BE2C (cell line): ENCODE measurements at regions not wholly inside any gene's neighbourhood (a gene's known extent, or its start where the extent isn't known, plus 50 kb on each side); places are given as distances from the start of the nearest gene placed in this dataset.
A peak's percentile ranks its signal among the peaks of the same experiment; 100 is the strongest.

Experiments used
- DNase-seq: peaks from one replicate; pipeline ENCODE4 v3.0.0-alpha.2; 2020
- H3K27me3 ChIP-seq: fragments of 250-450 bp; sonication (Bioruptor Pico); 2 replicates; pipeline ENCODE4 v1.5.1; 2020; ENCODE audit warnings: mild to moderate bottlenecking
- H3K36me3 ChIP-seq: fragments of 250-450 bp; sonication (Bioruptor Pico); 2 replicates; pipeline ENCODE4 v1.5.1; 2020; ENCODE audit warnings: mild to moderate bottlenecking
- H3K4me1 ChIP-seq: fragments of 250-450 bp; sonication (Bioruptor Pico); 2 replicates; pipeline ENCODE4 v1.5.1; 2020
- H3K4me3 ChIP-seq: 2 replicates; pipeline ENCODE4 v1.5.1; 2011; ENCODE audit warnings: low read depth, low read length
- H3K9me3 ChIP-seq: fragments of 250-450 bp; sonication (Bioruptor Pico); 2 replicates; pipeline ENCODE4 v1.5.1; 2020
- CTCF ChIP-seq: IDR thresholded peaks from 2 replicates; pipeline ENCODE4 v1.5.1; 2012; ENCODE audit warnings: mild to moderate bottlenecking, low read depth, low read length

- Histone ChIP-seq H3K27me3 (peaks cover 5% of the 10 kb centered on the region), H3K4me1 (no peaks in the 10 kb centered on the region), H3K36me3 (no peaks in the 10 kb centered on the region), H3K9me3 (no peaks in the 10 kb centered on the region), H3K4me3 (no peak overlapping the region)
- DNase-seq: no peak
- no peak for TF ChIP-seq CTCF
Observed at GRCh38 chr15:31973197-31973596, 57.1 kb upstream of the CHRNA7 start.

- H3K4me3 ChIP-seq: no peak overlapping the region
- no peaks in the 10 kb centered on the region for H3K27me3 ChIP-seq
Observed at GRCh38 chr15:31974154-31974794, 56.0 kb upstream of the CHRNA7 start.

GRCh38 chr15:31974855-31975829, 55.2 kb upstream of the CHRNA7 start:
- peak; percentile 76 for DNase-seq
- H3K27me3 ChIP-seq: no peaks in the 10 kb centered on the region
- H3K4me1 ChIP-seq: no peaks in the 10 kb centered on the region
- peak overlapping the region; percentile 66 for H3K4me3 ChIP-seq
- no peaks in the 10 kb centered on the region for H3K36me3 ChIP-seq
- peak; percentile 85 for TF ChIP-seq CTCF
- no peaks in the 10 kb centered on the region for H3K9me3 ChIP-seq

More at GRCh38 chr15:31974154-31974794, 56.0 kb upstream of the CHRNA7 start:
- Histone ChIP-seq H3K4me1 (no peaks in the 10 kb centered on the region), H3K9me3 (no peaks in the 10 kb centered on the region), H3K36me3 (no peaks in the 10 kb centered on the region)
- TF ChIP-seq CTCF: no peak
- no peak for DNase-seq

GRCh38 chr15:31975830-31976229, 54.5 kb upstream of the CHRNA7 start:
- H3K27me3 ChIP-seq: no peaks in the 10 kb centered on the region
- no peaks in the 10 kb centered on the region for H3K9me3 ChIP-seq
- peak; percentile 34 for DNase-seq
- TF ChIP-seq CTCF: peak; percentile 45; the same call in 1 of the 2 replicates
- H3K36me3 ChIP-seq: no peaks in the 10 kb centered on the region
- no peaks in the 10 kb centered on the region; the same call in none of the 2 replicates for H3K4me1 ChIP-seq
- H3K4me3 ChIP-seq: peak overlapping the region; percentile 66

- no peak for DNase-seq
- TF ChIP-seq CTCF: no peak
- no peaks in the 10 kb centered on the region for H3K9me3 ChIP-seq
- no peaks in the 10 kb centered on the region for H3K27me3 ChIP-seq
- H3K4me1 ChIP-seq: no peaks in the 10 kb centered on the region; the same call in none of the 2 replicates
- H3K4me3 ChIP-seq: no peak overlapping the region
- H3K36me3 ChIP-seq: no peaks in the 10 kb centered on the region
Observed at GRCh38 chr15:31977138-31977537, 53.2 kb upstream of the CHRNA7 start.
